Stomach (tissue), 4 donors: ENCODE measurements at regions not wholly inside any gene's neighbourhood (a gene's known extent, or its start where the extent isn't known, plus 50 kb on each side); places are given as distances from the start of the nearest gene placed in this dataset.

Source experiments
- CTCF ChIP-seq, 7 experiments: fragments of 450-650 bp in 4 of 7; fragments of 200-600 bp in 3 of 7; sonication (generic) in 3 of 7; IDR thresholded peaks; one replicate each; pipeline ENCODE4 v1.5.1; 2016 to 2019; ENCODE audit warnings: antibody characterized with exemption in 7 of 7, control low read depth in 2 of 7, mild to moderate bottlenecking in 1 of 7
- EP300 ChIP-seq: sonication (generic); formaldehyde crosslinking; IDR thresholded peaks from one replicate; pipeline ENCODE4 v1.6.1; 2017; ENCODE audit warnings: antibody characterized with exemption
- POLR2A ChIP-seq, 4 donors: fragments of 450-650 bp; IDR thresholded peaks; one replicate each; pipeline ENCODE4 v1.6.1; 2016; ENCODE audit warnings: antibody characterized with exemption in 4 of 4, control low read depth in 2 of 4, mild to moderate bottlenecking in 1 of 4, moderate library complexity in 1 of 4
- POLR2AphosphoS5 ChIP-seq, 3 donors: sonication (generic); formaldehyde crosslinking; IDR thresholded peaks; one replicate each; pipeline ENCODE4 v1.6.1; 2016; ENCODE audit warnings: antibody characterized with exemption in 3 of 3

DNA sequence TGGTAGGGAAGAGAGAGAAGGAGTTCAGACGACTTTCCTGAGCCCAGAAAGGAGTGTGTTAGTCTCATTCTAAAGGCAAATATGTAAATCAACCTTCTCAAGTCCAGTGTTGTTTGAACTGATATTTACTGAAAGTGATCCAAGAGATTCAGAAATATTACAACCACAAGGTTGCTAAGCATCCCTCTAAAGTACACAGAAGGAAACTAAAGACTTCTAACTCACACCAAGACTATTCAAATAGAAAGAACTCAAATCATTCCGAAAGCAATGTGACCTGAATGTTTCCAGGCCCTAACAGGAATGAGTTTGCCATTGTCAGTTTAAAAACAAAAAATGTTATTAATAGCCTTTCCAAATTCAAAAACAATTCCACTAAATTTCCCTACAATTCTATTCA, 56.9 kb upstream of the VGLL3 start:
- TF ChIP-seq CTCF (IDR thresholded peaks at IDR 0.05) = no peak
- TF ChIP-seq EP300 = no peak
- no peak for TF ChIP-seq POLR2AphosphoS5 (IDR thresholded peaks at IDR 0.05)
- TF ChIP-seq POLR2A (IDR thresholded peaks at IDR 0.05) = no peak
